SK-N-SH (cell line): ENCODE measurements at regions not wholly inside any gene's neighbourhood (a gene's known extent, or its start where the extent isn't known, plus 50 kb on each side); places are given as distances from the start of the nearest gene placed in this dataset.

Experiments used
- CTCF ChIA-PET: fragments of 300-600, 350-600 bp; formaldehyde crosslinking; extraction: SDS; loops from one replicate; lab custom pipeline; 2021; lab: Yijun Ruan, JAX
- POLR2A ChIA-PET: fragments of 350-600 bp; sonication (Branson Sonifier 250); formaldehyde crosslinking; extraction: SDS; loops from one replicate; lab custom pipeline; 2020; ENCODE audit warnings: antibody characterized with exemption, inconsistent platforms; lab: Yijun Ruan, JAX
- DNase-seq: peaks from one replicate; pipeline ENCODE4 v3.0.0; 2012
- H2AFZ ChIP-seq: fragments of 200-600 bp; sonication (generic); 2 replicates; pipeline ENCODE4 v1.8.1; 2016; ENCODE audit warnings: antibody characterized with exemption, mild to moderate bottlenecking, low read depth
- H3F3A ChIP-seq: fragments of 200-600 bp; sonication (generic); replicated peaks from 2 replicates; pipeline ENCODE3; 2016; ENCODE audit warnings: antibody characterized with exemption, mild to moderate bottlenecking; ENCODE audit not compliant: insufficient read depth
- H3K27ac ChIP-seq, 2 experiments: fragments of 200-500 bp in 1 of 2; fragments of 200-600 bp in 1 of 2; sonication (Bioruptor generic) in 1 of 2; sonication (generic), shearing (Covaris generic) in 1 of 2; 2 replicates each; pipeline versions ENCODE4 v1.5.1 to v1.6.1; 2014 to 2016; ENCODE audit warnings: low read depth in 2 of 2, inconsistent platforms in 1 of 2, low read length in 1 of 2, mild to moderate bottlenecking in 1 of 2, mixed read lengths in 1 of 2
- H3K27me3 ChIP-seq: fragments of 200-600 bp; sonication (generic), shearing (Covaris generic); 2 replicates; pipeline ENCODE4 v1.6.1; 2016; ENCODE audit warnings: mixed run types; ENCODE audit not compliant: insufficient read depth
- H3K36me3 ChIP-seq, 2 experiments: fragments of 200-500 bp in 1 of 2; fragments of 200-600 bp in 1 of 2; sonication (Bioruptor generic) in 1 of 2; sonication (generic) in 1 of 2; replicated peaks in 1 of 2; 2 replicates each; pipeline versions ENCODE3 to v1.5.1; 2014 to 2016; ENCODE audit warnings: low read length in 1 of 2, mild to moderate bottlenecking in 1 of 2; ENCODE audit not compliant: insufficient read depth in 2 of 2, control insufficient read depth in 1 of 2
- H3K4me1 ChIP-seq, 2 experiments: fragments of 200-500 bp in 1 of 2; fragments of 200-600 bp in 1 of 2; sonication (Bioruptor generic) in 1 of 2; sonication (generic), shearing (Covaris generic) in 1 of 2; 2 replicates each; pipeline versions ENCODE4 v1.5.1 to v1.6.1; 2014 to 2016; ENCODE audit warnings: low read depth in 1 of 2, low read length in 1 of 2, mixed run types in 1 of 2; ENCODE audit not compliant: insufficient read depth in 2 of 2, control insufficient read depth in 1 of 2
- H3K4me2 ChIP-seq: fragments of 200-600 bp; sonication (generic), shearing (Covaris generic); 2 replicates; pipeline ENCODE4 v1.6.1; 2017; ENCODE audit warnings: mixed run types
- H3K4me3 ChIP-seq, 2 experiments: fragments of 200-500 bp in 1 of 2; fragments of 200-600 bp in 1 of 2; sonication (Bioruptor generic) in 1 of 2; sonication (generic), shearing (Covaris generic) in 1 of 2; 2 replicates each; pipeline versions ENCODE4 v1.5.1 to v1.8.1; 2014 to 2016; ENCODE audit warnings: low read depth in 2 of 2, inconsistent platforms in 1 of 2, low read length in 1 of 2, mild to moderate bottlenecking in 1 of 2, mixed read lengths in 1 of 2, moderate library complexity in 1 of 2
- H3K79me2 ChIP-seq: fragments of 200-600 bp; sonication (generic); 2 replicates; pipeline ENCODE4 v1.8.1; 2017; ENCODE audit warnings: mild to moderate bottlenecking; ENCODE audit not compliant: insufficient read depth
- H3K9ac ChIP-seq: fragments of 200-600 bp; sonication (generic); 2 replicates; pipeline ENCODE4 v1.6.1; 2017; ENCODE audit warnings: mixed run types
- H3K9me2 ChIP-seq: fragments of 200-600 bp; sonication (generic); 2 replicates; pipeline ENCODE4 v1.6.1; 2017; ENCODE audit warnings: mixed run types
- H3K9me3 ChIP-seq: fragments of 200-600 bp; sonication (generic); 2 replicates; pipeline ENCODE4 v1.6.1; 2017; ENCODE audit warnings: mixed run types, mild to moderate bottlenecking, moderate library complexity
- H4K20me1 ChIP-seq: fragments of 200-600 bp; sonication (generic); 2 replicates; pipeline ENCODE4 v1.6.1; 2017; ENCODE audit warnings: mild to moderate bottlenecking, mixed run types; ENCODE audit not compliant: insufficient read depth
- CHD2 ChIP-seq: fragments of 150-350 bp; IDR thresholded peaks from 2 replicates; pipeline ENCODE4 v1.6.1; 2018; ENCODE audit warnings: low read length; ENCODE audit not compliant: partially characterized antibody
- CTCF ChIP-seq: fragments of 200-600 bp; sonication (generic); IDR thresholded peaks from 2 replicates; pipeline ENCODE4 v1.6.1; 2017; ENCODE audit warnings: antibody characterized with exemption, mild to moderate bottlenecking, moderate library complexity
- EP300 ChIP-seq, 2 experiments: IDR thresholded peaks; 2 replicates each; pipeline versions ENCODE4 v1.4.0 to v1.6.1; 2012; ENCODE audit warnings: borderline replicate concordance in 1 of 2, low read depth in 1 of 2, low read length in 1 of 2
- EZH2phosphoT487 ChIP-seq: fragments of 200-600 bp; sonication (generic); IDR thresholded peaks from 2 replicates; pipeline ENCODE4 v1.6.1; 2017; ENCODE audit warnings: low read depth, mixed run types, mild to moderate bottlenecking, antibody characterized with exemption, moderate library complexity, borderline replicate concordance
- FOXJ3 ChIP-seq: sonication (generic); formaldehyde crosslinking; IDR thresholded peaks from 2 replicates; pipeline ENCODE4 v1.5.1; 2020; ENCODE audit warnings: mild to moderate bottlenecking, missing genetic modification reagents
- GATA2 ChIP-seq: sonication (generic); formaldehyde crosslinking; IDR thresholded peaks from 2 replicates; pipeline ENCODE4 v1.5.0; 2020; ENCODE audit warnings: mild to moderate bottlenecking, missing genetic modification reagents
- MEF2A ChIP-seq: IDR thresholded peaks from 2 replicates; pipeline ENCODE4 v1.4.0; 2012; ENCODE audit warnings: low read depth, borderline replicate concordance
- NFIC ChIP-seq: IDR thresholded peaks from 2 replicates; pipeline ENCODE4 v1.4.0; 2012; ENCODE audit warnings: borderline replicate concordance
- NRF1 ChIP-seq: IDR thresholded peaks from 2 replicates; pipeline ENCODE4 v1.6.1; 2012; ENCODE audit warnings: low read depth, mild to moderate bottlenecking, low read length
- POLR2AphosphoS5 ChIP-seq: IDR thresholded peaks from 2 replicates; pipeline ENCODE4 v1.6.1; 2012; ENCODE audit warnings: low read depth, low read length
- RCOR1 ChIP-seq: fragments of 150-350 bp; IDR thresholded peaks from 2 replicates; pipeline ENCODE4 v1.6.1; 2017; ENCODE audit warnings: antibody characterized with exemption, low read length
- TCF12 ChIP-seq: IDR thresholded peaks from 2 replicates; pipeline ENCODE4 v1.4.0; 2012
- TEAD4 ChIP-seq: IDR thresholded peaks from 2 replicates; pipeline ENCODE4 v1.4.0; 2012; ENCODE audit warnings: mild to moderate bottlenecking, borderline replicate concordance; ENCODE audit not compliant: insufficient read depth
- USF1 ChIP-seq: IDR thresholded peaks from 2 replicates; pipeline ENCODE4 v1.4.0; 2012; ENCODE audit warnings: low read depth, borderline replicate concordance
- WGBS: methylation state at CpG from one replicate; pipeline ENCODE4 v1.1.6; 2017; ENCODE audit warnings: low lambda C conversion rate; 5-methylcytosine and 5-hydroxymethylcytosine counted together
- TF ChIP-seq, protein P1 (sequence below): IDR thresholded peaks from 2 replicates; pipeline ENCODE4; 2012

GRCh38 chr12:28883406-28883997, 265.6 kb upstream of the FAR2 start:
- POLR2A ChIA-PET, result no interaction called here
- Histone ChIP-seq H3K4me3 (no peak overlapping the region), H3K4me1 (peaks cover 0 to 11% of the 10 kb centered on the region in 2 experiments; a peak in 2 of 4 replicates), H2AFZ (no peak overlapping the region), H3K9me3 (no peaks in the 10 kb centered on the region), H3K4me2 (no peak overlapping the region), H3K27ac (peak overlapping the region; percentile 1 to 81; a peak in 2 of 4 replicates), H3K79me2 (no peaks in the 10 kb centered on the region), H3K27me3 (no peaks in the 10 kb centered on the region), H4K20me1 (no peaks in the 10 kb centered on the region), H3K9me2 (no peaks in the 10 kb centered on the region), H3K9ac (no peak overlapping the region), H3F3A (no peaks in the 10 kb centered on the region), H3K36me3 (no peaks in the 10 kb centered on the region)
- WGBS, result 4% methylated on average over 2 of the region's 2 CpGs
- peak; percentile 97 for TF ChIP-seq GATA2 (CRISPR knock-in tag)
- TF ChIP-seq CHD2, result peak; percentile 88
- no peak for TF ChIP-seq MEF2A
- peak; percentile 77; the same call in 1 of the 2 replicates for TF ChIP-seq FOXJ3 (CRISPR knock-in tag)
- TF ChIP-seq POLR2AphosphoS5, result peak; percentile 35; the same call in 1 of the 2 replicates
- no peak for TF ChIP-seq NRF1
- TF ChIP-seq CTCF, result no peak
- no peak for TF ChIP-seq USF1
- TF ChIP-seq, protein P1, sequence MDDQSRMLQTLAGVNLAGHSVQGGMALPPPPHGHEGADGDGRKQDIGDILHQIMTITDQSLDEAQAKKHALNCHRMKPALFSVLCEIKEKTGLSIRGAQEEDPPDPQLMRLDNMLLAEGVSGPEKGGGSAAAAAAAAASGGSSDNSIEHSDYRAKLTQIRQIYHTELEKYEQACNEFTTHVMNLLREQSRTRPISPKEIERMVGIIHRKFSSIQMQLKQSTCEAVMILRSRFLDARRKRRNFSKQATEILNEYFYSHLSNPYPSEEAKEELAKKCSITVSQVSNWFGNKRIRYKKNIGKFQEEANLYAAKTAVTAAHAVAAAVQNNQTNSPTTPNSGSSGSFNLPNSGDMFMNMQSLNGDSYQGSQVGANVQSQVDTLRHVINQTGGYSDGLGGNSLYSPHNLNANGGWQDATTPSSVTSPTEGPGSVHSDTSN, result peak; percentile 22; the same call in 1 of the 2 replicates
- TF ChIP-seq EP300 (IDR thresholded peaks at IDR 0.05; ENCODE audit: borderline replicate concordance in 1 of 2, low read depth in 1 of 2, low read length in 1 of 2), result peak; percentile 22 to 98; a peak in 2 of 4 replicates
- TF ChIP-seq TCF12, result peak; percentile 56
- TF ChIP-seq NFIC, result no peak
- TF ChIP-seq TEAD4, result 0 out of 2 replicates have a peak, but pooled peaks have one; percentile 41
- peak; percentile 91 for TF ChIP-seq RCOR1
- TF ChIP-seq EZH2phosphoT487, result no peak
- CTCF ChIA-PET, result interaction anchor here (2.2 kb wide), 1 partner anchor 11 kb away, joined by 10 read pairs; no protein-coding TSS in a partner anchor
- DNase-seq, result peak; percentile 39
